ENCODE measurements at regions not wholly inside any gene's neighbourhood (a gene's known extent, or its start where the extent isn't known, plus 50 kb on each side); places are given as distances from the start of the nearest gene placed in this dataset.
"Not testable (repeated sequence)": the region's sequence is repeated elsewhere in the genome, so short reads cannot be mapped to it uniquely, and the experiment has no call there.

DNA sequence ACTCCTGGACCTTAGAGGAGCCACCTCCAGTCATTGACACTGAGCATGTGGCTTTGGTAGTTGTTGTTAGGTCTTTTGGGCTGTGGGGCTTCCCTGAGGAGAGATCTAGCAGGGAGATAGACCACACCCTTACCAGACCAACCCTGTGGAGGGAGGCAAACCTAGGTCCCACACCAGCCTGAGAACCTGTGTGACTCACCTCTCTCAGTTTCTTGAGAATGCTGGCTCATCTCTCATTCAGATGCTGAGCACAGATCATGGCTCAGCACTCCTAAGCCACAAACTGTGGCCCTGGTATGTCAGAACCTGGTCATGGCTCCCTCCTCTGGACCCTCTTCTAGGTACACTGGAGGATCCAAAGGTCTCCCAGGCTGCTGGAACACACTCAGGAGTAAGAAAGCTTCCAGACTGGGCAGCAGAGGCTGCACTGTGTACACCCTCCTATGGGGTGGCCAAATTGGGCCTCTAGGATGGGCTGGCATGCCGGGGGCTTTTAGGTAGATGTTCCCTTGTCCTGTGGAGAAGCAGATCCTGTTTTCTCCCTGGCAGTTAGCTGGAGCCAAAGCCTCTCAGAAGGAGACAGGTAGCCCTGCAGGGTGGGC lies 1294.5 kb downstream of the KHDRBS2 start:
- WGBS, 2 donors: 62 to 78% methylated on average over 1 of the region's 1 CpG

DNA sequence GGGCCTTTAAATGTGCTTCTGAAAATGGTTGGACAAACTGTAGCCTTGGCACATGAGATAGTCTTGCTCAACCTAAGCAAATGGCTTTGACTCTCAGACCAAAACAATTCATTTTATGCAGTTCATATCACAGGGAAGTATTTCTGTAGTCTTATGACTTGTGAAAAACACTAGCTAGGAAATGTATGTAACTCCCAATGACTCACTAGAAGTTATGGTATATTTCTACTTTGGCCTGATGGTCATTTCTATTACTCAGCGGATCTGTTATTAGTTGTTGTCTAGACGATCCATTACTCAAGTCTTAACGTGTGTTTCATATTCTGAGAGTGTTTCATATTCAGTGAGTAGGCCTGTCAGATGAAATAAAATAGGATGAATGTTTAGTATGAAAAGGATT lies 1333.5 kb downstream of the KHDRBS2 start:
- WGBS, 2 donors: 65 to 86% methylated on average over 3 of the region's 3 CpGs
- intact Hi-C loops (cut with DNase I): no loop called here
- no peak for ATAC-seq

More for the DNA sequence above, 1294.5 kb downstream of the KHDRBS2 start:
- Histone ChIP-seq H3K36me3 (no peaks in the 10 kb centered on the region), H3K9me3 (peaks cover 0 to 33% (median 0%) of the 10 kb centered on the region in 11 donors), H3K27ac (no peak overlapping the region), H3K4me3 (no peak overlapping the region), H3K27me3 (no peaks in the 10 kb centered on the region), H3K4me1 (no peaks in the 10 kb centered on the region)
- intact Hi-C loops (cut with DNase I): no loop called here
- DNase-seq (no peak), ATAC-seq (no peak)
- TF ChIP-seq, protein P1, sequence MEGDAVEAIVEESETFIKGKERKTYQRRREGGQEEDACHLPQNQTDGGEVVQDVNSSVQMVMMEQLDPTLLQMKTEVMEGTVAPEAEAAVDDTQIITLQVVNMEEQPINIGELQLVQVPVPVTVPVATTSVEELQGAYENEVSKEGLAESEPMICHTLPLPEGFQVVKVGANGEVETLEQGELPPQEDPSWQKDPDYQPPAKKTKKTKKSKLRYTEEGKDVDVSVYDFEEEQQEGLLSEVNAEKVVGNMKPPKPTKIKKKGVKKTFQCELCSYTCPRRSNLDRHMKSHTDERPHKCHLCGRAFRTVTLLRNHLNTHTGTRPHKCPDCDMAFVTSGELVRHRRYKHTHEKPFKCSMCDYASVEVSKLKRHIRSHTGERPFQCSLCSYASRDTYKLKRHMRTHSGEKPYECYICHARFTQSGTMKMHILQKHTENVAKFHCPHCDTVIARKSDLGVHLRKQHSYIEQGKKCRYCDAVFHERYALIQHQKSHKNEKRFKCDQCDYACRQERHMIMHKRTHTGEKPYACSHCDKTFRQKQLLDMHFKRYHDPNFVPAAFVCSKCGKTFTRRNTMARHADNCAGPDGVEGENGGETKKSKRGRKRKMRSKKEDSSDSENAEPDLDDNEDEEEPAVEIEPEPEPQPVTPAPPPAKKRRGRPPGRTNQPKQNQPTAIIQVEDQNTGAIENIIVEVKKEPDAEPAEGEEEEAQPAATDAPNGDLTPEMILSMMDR (IDR thresholded peaks at IDR 0.05): no peak

DNA sequence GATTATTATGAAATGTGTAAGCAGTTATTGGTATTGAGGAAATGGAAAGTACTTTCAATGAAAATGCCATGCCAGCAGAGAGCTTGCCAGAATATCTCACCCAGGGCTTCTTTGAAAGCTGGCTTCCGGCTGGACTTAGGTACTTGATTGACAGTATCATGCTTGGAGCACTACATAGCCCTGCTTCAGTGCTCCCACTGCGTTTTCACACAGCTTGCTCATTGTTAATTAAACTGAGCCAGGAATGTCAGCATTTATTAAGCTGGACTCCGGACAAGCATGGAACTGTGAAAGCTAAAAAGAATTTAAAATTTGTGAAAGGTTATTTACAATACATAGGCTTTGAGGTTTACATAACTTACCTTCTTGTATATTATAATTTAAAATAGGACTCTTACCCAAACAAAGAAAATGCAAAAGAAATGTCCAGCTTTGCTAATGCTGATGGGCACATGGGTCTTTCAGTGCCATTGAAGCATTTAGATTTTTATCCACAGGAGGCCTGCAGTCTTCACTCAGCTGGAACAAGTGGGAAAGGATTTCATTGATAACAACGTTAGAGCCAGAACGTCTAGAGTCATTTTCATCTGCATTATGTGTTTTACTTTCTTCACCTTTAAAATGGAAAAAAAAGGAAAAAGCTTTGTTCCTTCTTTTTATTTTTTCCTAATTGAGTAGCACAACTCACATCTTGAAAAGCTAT lies 1335.7 kb downstream of the KHDRBS2 start:
- 36 to 40% methylated on average over 5 of the region's 5 CpGs for WGBS, 2 donors
- intact Hi-C loops (cut with DNase I); H3K4me3 ChIP-seq; H3K27ac ChIP-seq; H3K9me3 ChIP-seq; H3K4me1 ChIP-seq; DNase-seq; H3K27me3 ChIP-seq; ATAC-seq; H3K36me3 ChIP-seq: not testable (repeated sequence)

More for the DNA sequence above, 1333.5 kb downstream of the KHDRBS2 start:
- no peak for DNase-seq
- TF ChIP-seq, protein P1 (IDR thresholded peaks at IDR 0.05): no peak
- Histone ChIP-seq H3K27me3 (no peaks in the 10 kb centered on the region), H3K9me3 (peaks cover 0 to under 1% (median 0%) of the 10 kb centered on the region in 11 donors), H3K4me1 (no peaks in the 10 kb centered on the region), H3K27ac (no peak overlapping the region), H3K36me3 (no peaks in the 10 kb centered on the region), H3K4me3 (no peak overlapping the region)

DNA sequence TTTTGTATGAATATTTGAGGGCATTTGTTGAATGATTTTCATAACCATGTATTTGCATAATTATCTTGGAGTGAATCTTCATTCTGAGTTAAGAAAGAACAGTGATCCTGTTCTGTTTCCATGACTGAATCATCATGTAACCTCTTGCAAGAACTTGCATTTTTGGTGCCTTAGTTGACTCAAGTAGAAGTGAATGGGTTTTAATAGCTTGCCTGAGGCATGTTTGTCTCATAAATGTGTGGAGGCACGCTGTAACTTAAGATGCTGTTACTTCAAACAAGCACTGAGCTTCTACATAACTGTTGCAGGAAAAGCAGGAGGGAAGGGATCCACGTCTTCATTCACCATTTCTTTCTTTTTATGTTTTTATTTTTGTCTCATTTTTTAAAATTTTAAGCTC lies 1338.6 kb downstream of the KHDRBS2 start:
- H3K4me3 ChIP-seq; H3K4me1 ChIP-seq; intact Hi-C loops (cut with DNase I); ATAC-seq; H3K27ac ChIP-seq; DNase-seq; H3K36me3 ChIP-seq; H3K9me3 ChIP-seq; H3K27me3 ChIP-seq: not testable (repeated sequence)
- 42 to 55% methylated on average over 2 of the region's 2 CpGs for WGBS, 2 donors

DNA sequence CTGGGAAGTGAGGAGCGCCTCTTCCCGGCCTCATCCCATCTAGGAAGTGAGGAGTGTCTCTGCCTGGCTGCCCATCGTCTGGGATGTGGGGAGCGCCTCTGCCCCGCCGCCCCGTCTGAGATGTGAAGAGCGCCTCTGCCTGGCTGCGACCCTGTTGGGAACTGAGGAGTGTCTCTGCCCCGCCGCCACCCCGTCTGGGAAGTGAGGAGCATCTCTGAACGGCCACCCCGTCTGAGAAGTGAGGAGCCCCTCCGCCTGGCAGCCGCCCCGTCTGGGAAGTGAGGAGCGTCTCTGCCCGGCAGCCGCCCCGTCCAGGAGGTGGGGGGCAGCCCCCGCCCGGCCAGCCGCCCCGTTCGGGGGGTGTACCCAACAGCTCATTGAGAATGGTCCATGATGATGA lies 1341.2 kb downstream of the KHDRBS2 start:
- H3K9me3 ChIP-seq; H3K36me3 ChIP-seq; ATAC-seq; H3K27me3 ChIP-seq; H3K4me1 ChIP-seq; H3K27ac ChIP-seq; H3K4me3 ChIP-seq; intact Hi-C loops (cut with DNase I); DNase-seq: not testable (repeated sequence)
- 92 to 93% methylated on average over 26 of the region's 26 CpGs for WGBS, 2 donors

DNA sequence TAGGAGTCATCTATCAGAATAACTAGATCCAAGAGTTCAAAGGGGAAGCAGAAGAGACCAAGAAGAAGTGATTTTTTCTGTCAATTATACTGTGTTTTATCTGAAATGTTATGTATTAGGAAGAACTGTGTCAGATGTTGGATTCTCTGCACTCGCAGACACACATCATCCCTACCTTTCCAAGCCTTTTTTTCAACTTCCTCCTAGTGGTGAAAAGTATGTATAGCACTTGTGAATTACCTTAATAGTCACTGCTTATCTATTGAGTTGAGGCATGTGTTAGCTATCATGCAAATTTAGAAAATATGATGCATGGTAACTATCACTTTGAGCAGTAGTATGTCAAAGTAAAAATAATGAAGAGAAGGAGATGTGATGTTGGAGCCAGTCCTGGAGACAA lies 1350.1 kb downstream of the KHDRBS2 start:
- H3K4me1 ChIP-seq; ATAC-seq; H3K27me3 ChIP-seq; H3K36me3 ChIP-seq; DNase-seq; H3K9me3 ChIP-seq; H3K4me3 ChIP-seq; H3K27ac ChIP-seq; intact Hi-C loops (cut with DNase I): not testable (repeated sequence)
- TF ChIP-seq, protein P1 (IDR thresholded peaks at IDR 0.05): peak in 1 of 9 donors; percentile 15
- WGBS, 2 donors: 39 to 49% methylated on average over 1 of the region's 1 CpG

DNA sequence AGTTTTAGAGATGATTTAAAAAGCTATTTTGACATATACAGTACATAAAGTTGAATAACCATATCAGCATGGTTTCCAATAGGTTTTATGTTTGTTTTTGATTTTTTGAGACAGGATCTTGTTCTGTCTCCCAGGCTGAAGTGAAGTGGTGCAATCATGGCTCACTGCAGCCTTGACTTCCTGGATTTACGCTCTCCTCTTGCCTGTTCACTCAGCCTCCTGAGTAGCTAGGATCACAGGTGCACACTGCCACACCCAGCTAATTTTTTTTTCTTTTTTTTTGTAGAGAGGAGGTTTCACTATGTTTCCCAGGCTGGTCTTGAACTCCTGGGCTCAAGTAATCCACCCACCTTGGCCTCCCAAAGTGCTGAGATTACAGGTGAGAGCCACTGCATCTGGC lies 1366.4 kb downstream of the KHDRBS2 start:
- H3K4me1 ChIP-seq; H3K27ac ChIP-seq; ATAC-seq; H3K27me3 ChIP-seq; H3K36me3 ChIP-seq; H3K9me3 ChIP-seq; H3K4me3 ChIP-seq; DNase-seq; intact Hi-C loops (cut with DNase I): not testable (repeated sequence)
- 82 to 88% methylated on average over 1 of the region's 1 CpG for WGBS, 2 donors

DNA sequence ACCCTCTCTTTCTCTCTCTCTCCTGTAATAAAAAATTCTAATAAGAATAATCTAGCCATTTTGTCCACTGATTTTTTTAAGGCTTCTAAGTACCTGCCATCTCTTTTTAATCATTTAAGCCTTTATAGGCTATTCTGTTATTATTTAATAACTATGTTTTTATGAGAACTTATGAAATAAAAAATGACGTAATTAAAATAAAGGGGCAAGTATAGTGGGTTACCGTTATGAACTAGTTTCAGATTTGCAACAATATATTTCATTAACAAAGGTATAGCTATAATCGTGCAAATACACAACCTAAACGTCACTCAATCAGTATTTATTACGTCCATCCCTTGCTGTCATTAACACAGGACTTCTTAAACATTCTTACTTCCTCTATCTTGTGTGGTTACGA lies 1382.2 kb downstream of the KHDRBS2 start:
- ATAC-seq; H3K27me3 ChIP-seq; intact Hi-C loops (cut with DNase I); DNase-seq; H3K4me3 ChIP-seq; H3K36me3 ChIP-seq; H3K4me1 ChIP-seq; H3K27ac ChIP-seq: not testable (repeated sequence)
- peaks cover 0 to 28% (median 6%) of the 10 kb centered on the region in 11 donors for H3K9me3 ChIP-seq
- 81 to 87% methylated on average over 6 of the region's 6 CpGs for WGBS, 2 donors
